H1 (cell line): ENCODE measurements at regions not wholly inside any gene's neighbourhood (a gene's known extent, or its start where the extent isn't known, plus 50 kb on each side); places are given as distances from the start of the nearest gene placed in this dataset.

Experiments used
- CTCF ChIA-PET: fragments of 300-600 bp; sonication (Branson Sonifier 250); formaldehyde crosslinking; loops from one replicate; lab custom pipeline; 2021; ENCODE audit not compliant: partially characterized antibody; lab: Charles Lee
- POLR2A ChIA-PET: fragments of 300-600 bp; sonication (Branson Sonifier 250); formaldehyde crosslinking; loops from one replicate; lab custom pipeline; 2021; ENCODE audit warnings: inconsistent platforms; ENCODE audit not compliant: partially characterized antibody; lab: Charles Lee
- DNase-seq, 2 experiments: peaks; one replicate each; pipeline versions ENCODE4 v3.0.0 to v3.0.0-alpha.2; 2010 to 2022; ENCODE audit warnings: low spot score in 2 of 2, low read depth in 1 of 2, mixed read lengths in 1 of 2
- FAIRE-seq: peaks from 2 replicates; lab custom pipeline; 2011; peaks lifted over from hg19 to GRCh38; lab: Jason Lieb, UNC
- H2AFZ ChIP-seq: 2 replicates; pipeline ENCODE4 v1.8.1; 2012; ENCODE audit warnings: low read length, inconsistent platforms
- H2AK5ac ChIP-seq: 2 replicates; pipeline ENCODE4 v1.6.1; 2013; ENCODE audit warnings: low read depth, low read length
- H2BK120ac ChIP-seq: replicated peaks from 2 replicates; pipeline ENCODE3; 2013; ENCODE audit warnings: low read depth, low read length, inconsistent platforms
- H2BK12ac ChIP-seq: 2 replicates; pipeline ENCODE4 v1.6.1; 2013; ENCODE audit warnings: low read depth, low read length
- H2BK15ac ChIP-seq: 2 replicates; pipeline ENCODE4 v1.6.1; 2013; ENCODE audit warnings: low read length
- H2BK20ac ChIP-seq: 2 replicates; pipeline ENCODE4 v1.6.1; 2013; ENCODE audit warnings: low read length
- H2BK5ac ChIP-seq: 2 replicates; pipeline ENCODE4 v1.6.1; 2013; ENCODE audit warnings: low read depth, low read length
- H3K14ac ChIP-seq: 2 replicates; pipeline ENCODE4 v1.6.1; 2013; ENCODE audit warnings: inconsistent platforms; ENCODE audit not compliant: insufficient read length
- H3K18ac ChIP-seq: 2 replicates; pipeline ENCODE4 v1.6.1; 2013; ENCODE audit warnings: low read length; ENCODE audit errors: extremely low read depth
- H3K23ac ChIP-seq: 2 replicates; pipeline ENCODE4 v1.6.1; 2013; ENCODE audit warnings: inconsistent platforms; ENCODE audit not compliant: insufficient read length
- H3K23me2 ChIP-seq: 2 replicates; pipeline ENCODE4 v1.6.1; 2013; ENCODE audit warnings: low read depth, low read length
- H3K27ac ChIP-seq: 2 replicates; pipeline ENCODE4 v1.6.1; 2011; ENCODE audit warnings: low read depth, low read length, inconsistent platforms
- H3K27me3 ChIP-seq, 4 experiments: replicated peaks in 1 of 4; 1 replicate in 1 of 4; 2 replicates in 3 of 4; pipeline versions ENCODE4 v1.6.1 to v1.8.1; 2011 to 2013; ENCODE audit warnings: low read length in 3 of 4, mild to moderate bottlenecking in 3 of 4, inconsistent platforms in 2 of 4, mixed read lengths in 2 of 4, moderate library complexity in 1 of 4; ENCODE audit not compliant: control insufficient read depth in 3 of 4, insufficient read depth in 3 of 4; ENCODE audit errors: extremely low read depth in 1 of 4
- H3K36me3 ChIP-seq, 4 experiments: 2 replicates each; pipeline versions ENCODE4 v1.6.1 to v1.8.1; 2011 to 2013; ENCODE audit warnings: mild to moderate bottlenecking in 4 of 4, low read length in 3 of 4, moderate library complexity in 2 of 4, control low read depth in 1 of 4, inconsistent platforms in 1 of 4; ENCODE audit not compliant: insufficient read depth in 4 of 4, control insufficient read depth in 2 of 4
- H3K4ac ChIP-seq: replicated peaks from 2 replicates; pipeline ENCODE3; 2013; ENCODE audit warnings: low read length, low read depth, mixed read lengths, inconsistent platforms; ENCODE audit not compliant: insufficient read length
- H3K4me1 ChIP-seq, 4 experiments: replicated peaks in 1 of 4; 1 replicate in 1 of 4; 2 replicates in 3 of 4; pipeline versions ENCODE4 v1.6.1 to v1.8.1; 2011 to 2013; ENCODE audit warnings: low read length in 3 of 4, inconsistent platforms in 2 of 4, mixed read lengths in 1 of 4; ENCODE audit not compliant: insufficient read depth in 4 of 4, control insufficient read depth in 3 of 4
- H3K4me2 ChIP-seq, 2 experiments: 2 replicates each; pipeline versions ENCODE4 v1.6.1 to v1.8.1; 2011 to 2013; ENCODE audit warnings: low read depth in 2 of 2, low read length in 2 of 2, control low read depth in 1 of 2, inconsistent platforms in 1 of 2, mild to moderate bottlenecking in 1 of 2; ENCODE audit not compliant: insufficient read depth in 1 of 2
- H3K4me3 ChIP-seq, 4 experiments: fragments of 200-600, 300-600 bp in 1 of 4; sonication (generic), shearing (Covaris generic), sonication (Bioruptor Twin) in 1 of 4; 2 replicates each; pipeline versions ENCODE4 v1.5.1 to v1.8.1; 2011 to 2016; ENCODE audit warnings: low read length in 4 of 4, low read depth in 3 of 4, control low read depth in 2 of 4, inconsistent platforms in 2 of 4, mild to moderate bottlenecking in 2 of 4, mixed read lengths in 1 of 4, moderate library complexity in 1 of 4; ENCODE audit not compliant: insufficient read depth in 2 of 4; ENCODE audit errors: extremely low read depth in 1 of 4
- H3K56ac ChIP-seq: replicated peaks from 2 replicates; pipeline ENCODE3; 2013; ENCODE audit warnings: low read depth, mild to moderate bottlenecking, mixed read lengths, low read length, inconsistent platforms; ENCODE audit not compliant: insufficient read length
- H3K79me1 ChIP-seq: 2 replicates; pipeline ENCODE4 v1.6.1; 2013; ENCODE audit warnings: low read depth, low read length, control low read depth
- H3K79me2 ChIP-seq, 2 experiments: 2 replicates each; pipeline versions ENCODE4 v1.6.1 to v1.8.1; 2012 to 2013; ENCODE audit warnings: low read length in 2 of 2, mild to moderate bottlenecking in 2 of 2, inconsistent platforms in 1 of 2; ENCODE audit not compliant: insufficient read depth in 2 of 2, control insufficient read depth in 1 of 2
- H3K9ac ChIP-seq, 4 experiments: replicated peaks in 1 of 4; 1 replicate in 1 of 4; 2 replicates in 3 of 4; pipeline versions ENCODE4 v1.6.1 to v1.8.1; 2011 to 2013; ENCODE audit warnings: low read depth in 3 of 4, low read length in 3 of 4, control low read depth in 2 of 4, mild to moderate bottlenecking in 2 of 4, moderate library complexity in 2 of 4, inconsistent platforms in 1 of 4; ENCODE audit errors: extremely low read depth in 1 of 4
- H3K9me3 ChIP-seq, 2 experiments: 2 replicates each; pipeline versions ENCODE4 v1.6.1 to v1.8.1; 2012 to 2013; ENCODE audit warnings: mild to moderate bottlenecking in 2 of 2, moderate library complexity in 2 of 2, control low read depth in 1 of 2, inconsistent platforms in 1 of 2, low read depth in 1 of 2, low read length in 1 of 2, mixed read lengths in 1 of 2; ENCODE audit not compliant: insufficient read depth in 2 of 2
- H4K20me1 ChIP-seq, 2 experiments: replicated peaks in 1 of 2; 2 replicates each; pipeline versions ENCODE3 to v1.8.1; 2011 to 2013; ENCODE audit warnings: inconsistent platforms in 2 of 2, low read length in 2 of 2, mild to moderate bottlenecking in 1 of 2; ENCODE audit not compliant: insufficient read depth in 2 of 2, control insufficient read depth in 1 of 2
- H4K5ac ChIP-seq: 2 replicates; pipeline ENCODE4 v1.6.1; 2013; ENCODE audit warnings: low read length, low read depth, mixed read lengths, inconsistent platforms; ENCODE audit not compliant: insufficient read length
- H4K8ac ChIP-seq: 2 replicates; pipeline ENCODE4 v1.8.0; 2013; ENCODE audit warnings: mild to moderate bottlenecking, moderate library complexity, low read length, inconsistent platforms; ENCODE audit not compliant: insufficient read depth; ENCODE audit errors: extremely low read depth
- H4K91ac ChIP-seq: replicated peaks from 2 replicates; pipeline ENCODE3; 2013; ENCODE audit warnings: low read length, mixed read lengths, inconsistent platforms; ENCODE audit not compliant: insufficient read length
- ATF3 ChIP-seq: IDR thresholded peaks from 2 replicates; pipeline ENCODE4 v1.6.1; 2011; ENCODE audit warnings: low read depth, mild to moderate bottlenecking, low read length; ENCODE audit not compliant: insufficient read depth
- BRCA1 ChIP-seq: IDR thresholded peaks from 2 replicates; pipeline ENCODE4 v1.6.1; 2012; ENCODE audit warnings: low read depth, low read length, improper control_type of control experiment
- GTF2F1 ChIP-seq: IDR thresholded peaks from 2 replicates; pipeline ENCODE4 v1.6.1; 2012; ENCODE audit warnings: low read depth, low read length, improper control_type of control experiment, borderline replicate concordance
- JUN ChIP-seq: IDR thresholded peaks from 2 replicates; pipeline ENCODE4 v1.6.1; 2011; ENCODE audit warnings: low read depth, mild to moderate bottlenecking, improper control_type of control experiment, low read length
- POLR2AphosphoS5 ChIP-seq: IDR thresholded peaks from 2 replicates; pipeline ENCODE4 v1.6.1; 2011; ENCODE audit warnings: low read depth, low read length
- RXRA ChIP-seq: IDR thresholded peaks from 2 replicates; pipeline ENCODE4 v1.6.1; 2011; ENCODE audit warnings: low read depth, mild to moderate bottlenecking, low read length, moderate library complexity; ENCODE audit not compliant: insufficient read depth
- SIN3A ChIP-seq, 2 experiments: IDR thresholded peaks in 1 of 2; conservative IDR thresholded peaks in 1 of 2; 2 replicates each; pipeline ENCODE4 v1.6.1; 2011 to 2012; ENCODE audit warnings: low read length in 2 of 2, improper control_type of control experiment in 1 of 2, low read depth in 1 of 2, mild to moderate bottlenecking in 1 of 2
- SP1 ChIP-seq: IDR thresholded peaks from 2 replicates; pipeline ENCODE4 v1.6.1; 2011; ENCODE audit warnings: low read depth, low read length
- SP2 ChIP-seq: IDR thresholded peaks from 2 replicates; pipeline ENCODE4 v1.6.1; 2012; ENCODE audit warnings: mild to moderate bottlenecking, low read length, inconsistent platforms
- TAF7 ChIP-seq: optimal IDR thresholded peaks from 2 replicates; pipeline ENCODE3; 2011; ENCODE audit warnings: low read depth, mild to moderate bottlenecking, inconsistent platforms, low read length, moderate library complexity, borderline replicate concordance
- WGBS, 2 experiments: shearing (Covaris generic) in 1 of 2; methylation state at CpG; one replicate each; pipeline versions ENCODE4 v1.1.6 to v1.1.7; 2013 to 2015; ENCODE audit warnings: low lambda C conversion rate in 2 of 2, mixed read lengths in 2 of 2, inconsistent platforms in 1 of 2, low coverage in 1 of 2, missing lambda C conversion rate in 1 of 2; ENCODE audit not compliant: insufficient replicate concordance in 2 of 2, insufficient coverage in 1 of 2, insufficient read length in 1 of 2; ENCODE audit errors: extremely low coverage in 1 of 2, missing lambda C conversion rate in 1 of 2; 5-methylcytosine and 5-hydroxymethylcytosine counted together

GRCh38 chrY:7968293-7968692 is 1056.7 kb upstream of the AMELY start:
- Histone ChIP-seq H3K23ac (no peak overlapping the region), H3K18ac (no peak overlapping the region), H2AFZ (no peak overlapping the region), H3K9ac (no peak overlapping the region), H4K20me1 (no peaks in the 10 kb centered on the region), H4K91ac (no peak overlapping the region), H4K8ac (no peak overlapping the region), H3K9me3 (peaks cover 9 to 49% of the 10 kb centered on the region in 2 experiments; a peak in 2 of 4 replicates), H3K4me3 (no peak overlapping the region), H3K36me3 (no peaks in the 10 kb centered on the region), H2BK5ac (no peak overlapping the region), H3K27me3 (no peaks in the 10 kb centered on the region), H3K27ac (no peak overlapping the region), H2BK120ac (no peak overlapping the region), H3K14ac (no peak overlapping the region), H3K56ac (no peak overlapping the region), H3K79me1 (no peaks in the 10 kb centered on the region), H3K4me1 (no peaks in the 10 kb centered on the region), H2BK20ac (no peak overlapping the region), H3K23me2 (no peaks in the 10 kb centered on the region), H3K79me2 (no peaks in the 10 kb centered on the region), H4K5ac (no peak overlapping the region), H2AK5ac (no peak overlapping the region), H2BK15ac (no peak overlapping the region), H3K4ac (no peak overlapping the region), H2BK12ac (no peak overlapping the region), H3K4me2 (no peak overlapping the region)
- ChIA-PET POLR2A (no interaction called here), CTCF (no interaction called here)
- FAIRE-seq (no peak), DNase-seq (no peak)
- 88% methylated on average over 2 of the region's 2 CpGs; no CpG with 5 or more reads in 1 of the 2 experiments for WGBS, 2 experiments
- TF ChIP-seq JUN (no peak), SP1 (no peak), POLR2AphosphoS5 (no peak), BRCA1 (no peak), GTF2F1 (no peak), RXRA (no peak), SIN3A (conservative IDR thresholded peaks at IDR 0.05 in 1 of 2, IDR thresholded peaks at IDR 0.05 in 1 of 2; ENCODE audit: low read depth in 1 of 2, low read length in 2 of 2) (no peak), SP2 (no peak), ATF3 (no peak), TAF7 (no peak)
